H7 (cell line): ENCODE measurements at regions not wholly inside any gene's neighbourhood (a gene's known extent, or its start where the extent isn't known, plus 50 kb on each side); places are given as distances from the start of the nearest gene placed in this dataset.

ENCODE experiments used
- DNase-seq: peaks from one replicate; pipeline ENCODE4 v3.0.0; 2012
- H3K27me3 ChIP-seq: 2 replicates; pipeline ENCODE4 v1.6.0; 2011; ENCODE audit warnings: mild to moderate bottlenecking, low read length; ENCODE audit not compliant: control insufficient read depth, insufficient read depth
- H3K36me3 ChIP-seq: replicated peaks from 2 replicates; pipeline ENCODE4 v1.5.1; 2011; ENCODE audit warnings: low read length; ENCODE audit not compliant: control insufficient read depth, insufficient read depth
- H3K4me3 ChIP-seq: 2 replicates; pipeline ENCODE4 v1.5.1; 2011; ENCODE audit warnings: low read depth, mild to moderate bottlenecking, control low read depth, low read length, moderate library complexity; ENCODE audit not compliant: insufficient read depth

GRCh38 chr10:54900584-54900983 lies 99.6 kb upstream of the PCDH15 start:
- no peaks in the 10 kb centered on the region for H3K36me3 ChIP-seq
- H3K27me3 ChIP-seq = no peaks in the 10 kb centered on the region
- no peak for DNase-seq
- no peak overlapping the region for H3K4me3 ChIP-seq

GRCh38 chr10:54880996-54881395 lies 80.0 kb upstream of the PCDH15 start:
- Histone ChIP-seq H3K36me3 (no peaks in the 10 kb centered on the region), H3K4me3 (no peak overlapping the region), H3K27me3 (no peaks in the 10 kb centered on the region)
- no peak for DNase-seq

GRCh38 chr10:54869022-54869421 lies 68.0 kb upstream of the PCDH15 start:
- Histone ChIP-seq H3K36me3 (no peaks in the 10 kb centered on the region), H3K4me3 (no peak overlapping the region), H3K27me3 (no peaks in the 10 kb centered on the region)
- no peak for DNase-seq

DNA sequence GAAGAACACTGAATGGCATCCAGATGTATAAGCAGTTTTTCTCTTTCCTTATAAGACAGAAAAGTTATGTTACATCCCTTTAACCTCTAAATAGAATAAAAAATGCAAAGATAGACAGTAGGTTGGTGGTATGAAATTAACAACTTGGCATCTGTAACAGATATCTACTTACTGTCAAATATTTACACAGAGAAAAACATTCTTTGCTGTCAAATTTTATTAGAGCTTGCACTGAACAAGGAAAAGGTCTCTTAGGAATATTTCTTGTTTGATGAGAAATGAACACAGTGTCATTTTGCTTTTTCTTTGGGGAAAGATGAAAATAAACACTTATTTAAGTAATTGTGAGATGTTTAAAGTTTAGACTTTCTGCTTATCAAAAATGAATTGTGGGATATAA lies 65.6 kb upstream of the PCDH15 start:
- Histone ChIP-seq H3K27me3 (no peaks in the 10 kb centered on the region), H3K36me3 (no peaks in the 10 kb centered on the region), H3K4me3 (no peak overlapping the region)
- no peak for DNase-seq

GRCh38 chr10:54854843-54855242 lies 53.8 kb upstream of the PCDH15 start:
- H3K36me3 ChIP-seq = no peaks in the 10 kb centered on the region
- H3K4me3 ChIP-seq = no peak overlapping the region
- no peaks in the 10 kb centered on the region for H3K27me3 ChIP-seq
- DNase-seq = no peak

DNA sequence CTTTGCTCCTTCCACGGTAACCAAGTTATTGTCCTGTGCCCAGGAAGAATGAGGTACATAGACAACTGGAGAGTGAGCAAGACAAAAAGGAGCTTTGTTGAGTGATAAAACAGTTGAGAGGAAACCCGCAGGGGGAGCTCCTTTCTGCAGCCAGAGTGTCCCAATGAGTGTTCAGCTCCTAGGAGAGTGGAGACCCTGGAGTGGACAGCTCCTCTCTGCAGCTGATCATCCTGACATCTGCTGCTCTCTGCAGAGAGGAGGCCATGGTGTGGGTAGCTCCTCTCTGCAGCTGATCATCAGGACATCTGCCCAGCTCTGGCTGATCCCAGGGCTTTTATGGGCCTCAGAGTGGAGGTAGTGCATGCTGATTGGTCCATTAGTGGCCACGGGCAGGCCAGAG lies 53.4 kb upstream of the PCDH15 start:
- Histone ChIP-seq H3K4me3 (no peak overlapping the region), H3K36me3 (no peaks in the 10 kb centered on the region), H3K27me3 (no peaks in the 10 kb centered on the region)
- no peak for DNase-seq

DNA sequence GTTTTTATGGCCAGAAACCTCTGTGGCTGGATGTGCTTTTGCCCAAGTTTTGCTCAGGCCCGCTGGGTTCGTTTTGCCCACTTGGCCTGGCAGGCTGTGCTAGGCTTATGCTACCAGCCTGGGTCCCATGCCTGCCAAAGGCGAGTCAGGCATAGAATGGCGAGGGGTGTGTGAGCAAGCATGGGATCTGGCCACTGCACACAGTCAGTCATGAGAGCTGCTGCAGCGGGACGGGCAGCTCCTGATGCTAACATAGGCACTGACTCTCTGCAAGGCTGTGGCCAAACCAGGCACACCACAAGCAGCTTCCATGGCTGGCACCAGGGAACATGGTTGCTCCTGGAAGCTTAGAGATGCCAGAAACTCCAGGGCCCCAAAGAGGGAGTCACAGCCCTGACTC lies 52.9 kb upstream of the PCDH15 start:
- H3K4me3 ChIP-seq = no peak overlapping the region
- DNase-seq = no peak
- H3K36me3 ChIP-seq = no peaks in the 10 kb centered on the region
- H3K27me3 ChIP-seq = no peaks in the 10 kb centered on the region
